Left kidney (tissue), 1 donor: ENCODE measurements at regions not wholly inside any gene's neighbourhood (a gene's known extent, or its start where the extent isn't known, plus 50 kb on each side); places are given as distances from the start of the nearest gene placed in this dataset.

Source experiments
- DNase-seq: peaks from one replicate; pipeline ENCODE4 v3.0.0-alpha.2; 2013

DNA sequence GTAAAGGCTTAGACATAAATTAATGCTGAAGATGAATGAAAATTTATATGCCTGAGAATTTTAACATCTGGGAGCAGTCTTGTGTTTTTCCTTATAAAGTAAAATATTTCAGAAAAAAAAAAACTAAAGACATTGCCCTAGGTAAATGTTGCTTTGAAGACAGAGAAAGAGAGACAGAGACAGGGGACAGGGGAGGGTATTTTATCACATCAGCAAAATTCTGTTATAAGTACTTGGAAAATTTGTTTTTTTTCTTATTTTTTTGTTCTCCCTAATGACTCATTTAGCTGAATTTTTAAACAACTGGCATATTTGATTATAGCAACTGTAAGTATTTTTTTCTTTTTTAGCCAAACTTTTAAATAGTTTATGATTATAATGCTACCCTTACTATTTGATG is 1540.6 kb upstream of the GBE1 start:
- DNase-seq, result no peak

DNA sequence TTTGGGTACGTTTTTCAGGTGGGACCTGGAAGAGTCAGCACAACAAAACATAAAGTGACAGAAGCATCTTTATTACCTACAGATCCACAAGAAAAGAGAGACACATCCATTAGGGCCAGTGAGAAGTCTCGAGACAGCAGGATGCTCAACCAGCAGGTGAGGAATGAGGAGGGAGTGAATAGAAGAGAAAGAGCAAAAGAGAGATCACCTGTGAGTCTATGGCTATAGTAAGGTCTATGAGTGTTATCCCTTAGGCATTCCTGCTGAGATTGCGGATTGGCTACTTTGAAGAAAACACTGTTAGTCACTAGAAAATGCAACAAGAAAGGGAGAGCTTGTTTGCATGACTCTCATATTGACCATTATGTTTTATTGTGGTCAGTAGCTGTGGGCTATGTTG is 1556.2 kb upstream of the GBE1 start:
- no peak for DNase-seq

DNA sequence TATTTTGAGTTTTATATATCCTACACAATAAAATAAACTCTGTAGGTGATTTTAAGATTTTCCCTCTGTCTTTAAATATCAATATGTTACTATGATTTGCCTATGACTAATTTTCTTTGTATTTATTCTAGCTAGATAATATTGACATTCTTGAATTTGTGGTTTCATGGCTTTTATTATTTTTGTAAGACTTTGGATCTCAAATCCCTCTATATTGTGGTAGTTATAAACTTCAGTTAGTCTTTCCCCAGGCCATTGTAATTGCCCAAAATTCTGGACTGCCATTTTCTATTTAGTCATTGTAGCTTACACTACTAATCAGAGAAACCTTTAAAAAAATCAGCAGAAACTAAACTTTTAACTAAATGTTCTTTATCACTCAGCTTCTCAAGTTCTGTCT is 1559.3 kb upstream of the GBE1 start:
- no peak for DNase-seq

DNA sequence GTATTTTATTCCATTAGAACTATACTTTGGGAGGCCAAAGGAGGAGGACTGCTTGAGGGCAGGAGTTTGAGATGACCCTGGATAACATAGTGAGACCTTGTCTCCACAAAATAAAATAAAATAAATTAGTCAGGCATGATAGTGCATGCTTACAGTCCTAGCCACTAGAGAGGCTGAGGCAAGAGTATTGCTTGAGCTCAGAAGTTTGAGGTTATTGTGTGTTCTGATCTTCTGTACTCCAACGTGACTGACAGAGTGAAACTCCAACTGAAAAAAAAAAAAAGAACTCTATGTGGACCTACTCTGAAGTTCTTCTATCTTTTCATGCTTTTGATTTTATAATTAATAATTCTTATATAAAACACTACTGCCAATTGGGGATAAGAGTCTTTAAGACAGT is 1560.0 kb upstream of the GBE1 start:
- no peak for DNase-seq

DNA sequence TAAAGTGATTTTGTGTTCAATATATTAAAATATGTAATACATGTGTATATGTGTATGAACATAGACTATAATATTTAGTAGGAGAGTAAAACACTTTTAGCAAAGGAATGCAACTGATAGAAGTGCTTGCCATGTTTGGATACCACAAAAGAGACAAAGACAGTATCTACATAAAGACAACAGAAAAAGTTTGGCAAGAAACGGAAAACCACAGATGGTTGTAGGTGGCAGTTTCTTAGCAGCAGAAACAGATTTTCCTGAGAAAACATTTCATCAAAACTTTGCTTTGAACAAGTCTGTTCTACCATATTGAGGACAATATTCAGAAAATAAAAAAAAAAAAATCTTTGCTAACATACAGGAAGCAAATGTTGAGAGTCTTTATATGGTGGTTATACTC is 1560.4 kb upstream of the GBE1 start:
- DNase-seq, result no peak

DNA sequence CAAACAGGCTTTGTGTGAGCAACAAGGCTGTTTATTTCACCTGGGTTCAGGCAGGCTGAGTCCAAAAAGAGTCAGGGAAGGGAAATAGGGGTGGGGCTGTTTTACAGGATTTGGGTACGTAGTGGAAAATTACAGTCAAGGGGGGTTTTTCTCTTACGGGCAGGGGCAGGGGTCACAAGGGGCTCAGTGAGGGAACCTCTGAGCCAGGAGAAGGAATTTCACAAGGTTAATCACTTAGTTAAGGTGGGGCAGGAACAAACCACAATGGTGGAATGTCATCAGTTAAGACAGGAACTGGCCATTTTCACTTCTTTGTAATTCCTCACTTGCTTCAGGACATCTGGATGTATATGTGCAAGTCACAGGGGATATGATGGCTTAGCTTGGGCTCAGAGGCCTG is 1592.8 kb upstream of the GBE1 start:
- DNase-seq, result no peak

DNA sequence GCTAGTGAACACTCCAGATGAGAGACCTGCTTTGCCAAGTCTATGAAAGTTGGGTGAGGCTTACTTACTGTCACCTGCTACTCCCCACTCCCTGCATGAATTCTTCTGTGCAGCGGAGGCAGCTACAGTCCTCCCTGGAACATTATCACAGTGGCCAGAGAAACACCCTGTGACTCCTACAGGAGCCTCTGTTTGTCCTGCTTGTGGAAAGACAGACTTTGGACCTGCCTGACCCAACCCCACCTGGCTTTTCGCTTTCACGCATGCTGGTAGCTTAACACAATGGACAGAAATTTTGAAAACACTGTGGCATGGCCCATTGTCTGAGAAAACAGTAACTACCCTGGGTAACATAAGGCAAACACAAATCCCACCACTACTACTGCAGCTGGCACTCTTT is 1565.5 kb upstream of the CADM2 start:
- no peak for DNase-seq

DNA sequence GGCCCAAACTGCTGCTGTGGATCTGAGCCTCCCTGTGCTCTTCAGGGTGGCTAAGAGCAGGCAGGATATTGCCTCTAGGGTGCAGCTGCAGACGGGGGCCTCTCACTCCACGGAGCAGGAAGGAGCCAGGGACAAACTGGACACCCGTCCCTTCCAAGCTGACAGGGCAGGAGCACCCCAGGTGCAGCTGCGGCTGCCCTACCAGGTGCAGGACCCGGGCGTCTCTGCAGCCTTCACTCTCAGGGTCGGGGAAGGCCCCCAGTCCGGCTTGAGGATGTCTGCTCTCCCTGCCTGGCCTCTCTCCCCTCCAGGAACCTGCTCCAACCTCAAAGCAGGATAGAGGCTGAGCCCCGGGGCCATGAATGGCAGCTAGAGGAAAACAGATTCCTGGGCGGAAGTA is 1554.9 kb upstream of the CADM2 start:
- no peak for DNase-seq

DNA sequence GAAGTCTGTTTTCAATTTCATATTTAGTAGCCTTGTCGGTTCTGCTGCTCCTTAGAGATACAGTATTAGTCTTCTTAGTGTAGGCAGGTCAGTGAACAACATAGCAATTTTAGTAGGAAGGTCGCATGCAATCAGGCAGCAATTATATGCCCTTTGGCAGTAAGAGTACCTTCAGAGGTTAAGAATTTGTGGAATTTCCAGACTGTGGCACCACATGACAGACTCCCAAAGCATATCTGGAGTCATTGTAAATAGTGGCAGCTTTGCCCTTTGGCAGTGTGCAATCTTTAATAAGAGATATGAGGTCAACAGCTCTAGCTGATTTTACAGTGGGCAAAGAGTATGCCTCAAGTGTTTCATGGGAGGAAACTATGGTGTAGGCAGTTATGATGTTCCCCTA is 1532.5 kb upstream of the CADM2 start:
- DNase-seq, result no peak

DNA sequence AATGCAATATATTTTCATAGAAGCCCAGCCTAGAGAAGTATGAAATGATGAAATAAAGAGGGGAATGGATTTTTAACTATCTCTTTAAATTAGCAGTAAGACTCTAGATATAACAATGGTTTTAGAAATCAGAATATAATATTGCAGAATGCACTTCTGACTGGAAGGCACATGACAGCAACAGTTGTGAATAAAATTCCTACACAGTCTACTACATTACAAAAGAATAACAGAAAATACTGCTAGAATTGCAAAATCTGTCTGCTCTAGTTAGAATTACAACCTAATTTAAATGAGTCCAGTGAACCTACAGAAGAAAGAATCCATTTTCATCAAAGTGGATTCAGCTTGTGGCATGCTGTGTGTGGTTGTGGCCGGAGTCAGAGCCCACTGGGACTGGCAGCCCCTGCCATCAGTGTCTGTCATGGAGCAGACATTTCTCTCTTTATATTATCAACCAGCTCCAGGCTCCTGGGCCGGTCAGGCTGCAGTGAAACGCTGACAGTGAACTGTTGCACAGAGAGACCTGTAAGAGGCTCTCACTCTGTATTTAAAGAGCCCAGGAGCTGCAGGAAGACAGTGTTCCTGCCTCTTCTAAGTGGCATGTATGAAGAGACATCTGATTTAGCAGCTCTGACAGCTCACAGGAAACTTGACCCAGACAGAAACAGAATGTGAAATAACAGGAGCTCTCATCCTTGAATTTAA is 1523.8 kb upstream of the CADM2 start:
- DNase-seq, result peak; percentile 31

DNA sequence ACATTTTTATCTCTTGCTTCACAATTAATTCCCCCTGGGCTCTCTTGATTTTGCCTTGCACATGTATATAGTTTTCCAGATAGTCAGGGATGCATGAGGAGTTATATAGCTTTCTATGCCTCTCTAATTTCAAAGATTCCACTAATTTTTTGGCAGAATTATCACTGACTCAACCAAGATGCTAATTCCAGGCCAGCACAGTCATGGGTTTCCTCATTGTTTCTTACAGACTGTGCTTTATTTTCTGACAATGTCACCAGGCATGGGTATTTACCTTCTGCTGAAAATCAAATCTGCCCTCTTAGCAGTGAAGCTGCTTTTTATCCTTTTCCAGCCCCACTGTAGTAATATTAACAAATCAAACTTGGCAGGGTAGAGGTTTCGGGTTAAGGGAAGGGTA is 1520.6 kb upstream of the CADM2 start:
- no peak for DNase-seq

DNA sequence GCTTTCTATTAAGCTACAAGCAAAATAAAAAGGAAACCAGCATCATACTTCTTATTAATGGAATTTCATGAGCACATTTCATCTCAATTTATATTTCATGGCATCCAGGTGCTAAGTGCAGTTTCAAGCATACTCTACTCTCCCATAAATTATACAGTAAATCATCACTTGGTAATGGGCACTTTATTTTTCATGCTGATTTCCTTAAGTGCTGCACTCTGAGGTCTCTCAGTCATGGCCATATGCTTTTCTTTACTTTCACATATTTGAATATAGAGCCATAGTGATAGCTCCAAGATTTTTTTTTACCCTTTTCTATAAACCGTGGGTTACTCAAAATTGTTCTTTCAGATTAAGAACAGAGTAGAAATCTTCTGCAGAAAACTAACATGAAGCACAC is 1505.7 kb upstream of the CADM2 start:
- DNase-seq, result no peak

DNA sequence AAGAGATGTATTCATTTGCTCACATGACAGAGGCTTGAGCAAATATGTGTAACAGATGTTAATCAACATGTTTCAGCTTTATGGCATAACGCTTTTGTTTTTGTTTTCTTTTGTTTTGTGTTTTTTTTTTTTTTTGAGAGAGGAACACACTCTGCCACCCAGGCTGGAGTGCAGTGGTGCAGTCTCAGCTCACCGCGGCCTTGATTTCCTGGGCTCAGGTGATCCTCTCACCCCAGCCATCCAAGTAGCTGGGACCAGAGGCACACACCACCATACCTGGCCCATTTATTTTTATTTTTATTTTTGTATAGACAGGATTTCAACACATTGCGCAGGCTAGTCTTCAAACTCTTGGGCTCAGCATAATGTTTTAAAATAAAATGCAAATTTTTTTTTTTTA is 1504.4 kb upstream of the CADM2 start:
- DNase-seq, result no peak

DNA sequence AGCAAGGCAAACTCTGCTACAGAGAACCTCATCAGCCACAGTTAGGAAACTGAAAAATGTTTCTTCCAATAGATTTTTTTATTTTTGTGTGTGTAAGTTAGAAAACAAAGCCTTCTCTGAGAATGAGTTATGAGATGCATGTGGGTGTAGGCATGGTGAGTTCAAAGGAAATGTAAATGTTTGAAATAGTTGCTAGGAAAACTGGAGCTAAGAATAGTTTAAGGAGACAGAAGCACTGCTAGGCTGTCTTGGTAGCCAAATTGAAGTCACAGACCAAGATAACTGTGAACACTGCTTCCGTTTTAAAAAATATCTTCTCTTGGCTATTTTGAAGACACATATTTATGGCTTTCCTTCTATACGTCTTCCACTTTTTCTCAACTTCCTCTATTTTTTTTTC is 1501.2 kb upstream of the CADM2 start:
- DNase-seq, result no peak

DNA sequence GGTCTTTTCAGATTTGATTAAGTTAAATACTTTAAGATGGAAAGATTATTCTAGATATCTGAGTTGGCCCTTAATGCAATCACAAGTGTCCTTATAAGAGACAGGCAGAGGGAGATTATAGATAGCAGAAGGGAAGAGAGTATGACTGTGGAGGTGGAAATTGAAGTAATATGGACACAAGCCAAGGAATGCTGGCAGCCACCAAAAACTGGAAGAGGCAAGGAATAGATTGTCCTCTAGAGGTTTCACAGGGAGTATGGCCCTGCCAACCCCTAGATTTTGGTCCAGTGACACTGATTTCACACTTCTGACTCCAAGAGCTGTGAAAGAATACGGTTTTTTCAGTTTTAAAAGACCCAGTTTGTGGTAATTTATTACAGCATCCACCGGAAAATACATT is 1498.7 kb upstream of the CADM2 start:
- no peak for DNase-seq

DNA sequence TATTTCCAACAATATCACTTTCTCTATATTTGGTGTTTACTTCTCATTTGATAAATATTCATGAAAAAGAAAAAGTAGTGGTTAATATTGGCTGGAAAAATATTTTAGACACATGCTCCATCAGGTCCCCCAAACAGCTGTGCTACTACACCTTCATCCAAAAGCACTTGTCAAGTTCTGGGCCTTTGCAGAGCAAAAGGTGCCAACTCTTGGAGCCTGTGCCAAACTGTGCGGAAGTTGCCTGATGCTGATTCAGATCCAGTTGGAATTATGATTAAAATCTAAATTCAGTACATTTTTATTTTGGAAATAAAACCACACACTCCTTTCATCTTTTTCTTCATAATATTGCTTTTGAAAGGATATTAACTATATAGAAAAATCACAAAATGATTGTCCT is 1497.4 kb upstream of the CADM2 start:
- no peak for DNase-seq

DNA sequence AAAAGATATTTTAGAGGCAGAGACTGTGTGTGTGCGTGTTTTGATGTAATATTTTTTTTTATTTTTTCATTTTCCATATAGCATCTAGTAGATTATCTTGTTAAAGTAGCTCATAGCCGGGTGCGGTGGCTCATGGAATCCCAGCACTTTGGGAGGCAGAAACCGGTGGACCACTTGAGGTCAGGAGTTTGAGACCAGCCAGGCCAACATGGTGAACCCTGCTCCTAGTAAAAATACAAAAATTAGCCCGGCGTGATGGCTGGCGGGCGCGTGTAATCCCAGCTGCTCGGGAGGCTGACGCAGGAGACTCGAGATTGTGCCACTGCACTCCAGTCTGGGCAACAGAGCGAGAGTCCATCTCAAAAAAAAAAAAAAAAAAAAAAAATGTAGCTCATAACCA is 1481.2 kb upstream of the CADM2 start:
- no peak for DNase-seq

DNA sequence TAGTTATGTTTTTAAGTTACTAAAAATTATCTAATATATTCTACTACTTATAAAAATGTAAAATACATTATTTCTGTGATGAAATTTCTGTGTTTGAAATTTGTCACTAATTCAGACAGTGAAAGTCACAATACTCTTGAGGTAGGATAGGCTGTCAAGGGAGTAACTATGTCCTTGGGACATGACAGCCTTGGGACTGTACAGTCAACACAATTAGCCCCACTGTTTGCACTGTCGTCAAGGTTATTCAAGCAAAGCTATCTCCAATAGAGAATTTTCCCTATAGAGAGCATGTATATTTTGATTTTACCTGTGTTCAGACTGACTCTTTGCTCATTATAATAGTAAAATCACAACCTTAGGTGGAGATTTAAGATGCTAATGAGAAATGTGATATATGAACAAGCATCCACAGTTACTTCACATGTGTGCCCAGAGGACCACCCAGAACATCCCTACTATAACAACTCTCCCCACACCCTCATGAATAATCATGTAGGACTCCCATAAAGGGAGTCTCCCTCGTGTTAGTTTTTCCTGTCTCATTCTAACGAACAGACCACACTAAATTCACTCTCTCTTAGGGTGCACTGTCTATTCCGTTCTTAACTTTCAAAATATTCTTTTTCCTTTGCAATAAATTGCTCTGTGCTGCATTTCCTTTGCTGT is 1476.3 kb upstream of the CADM2 start:
- DNase-seq, result no peak

DNA sequence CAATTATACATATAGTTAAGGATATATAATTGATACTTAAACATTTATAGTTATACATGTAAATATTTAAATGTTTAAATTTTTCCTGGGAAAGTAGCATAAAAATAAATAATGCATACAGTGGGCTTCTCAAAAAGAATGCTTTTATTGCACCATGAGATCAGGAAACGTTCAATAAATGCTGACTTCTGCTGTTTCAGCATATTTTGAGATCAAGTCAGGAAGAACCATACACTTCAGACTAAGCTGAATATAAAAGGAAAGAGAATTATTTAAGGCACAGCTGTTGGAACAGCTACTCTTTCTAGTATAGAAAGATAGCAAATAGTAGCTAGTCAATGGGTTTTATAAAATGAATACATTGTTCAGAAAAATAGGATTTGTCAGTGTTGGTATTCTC is 1462.3 kb upstream of the CADM2 start:
- DNase-seq, result no peak

DNA sequence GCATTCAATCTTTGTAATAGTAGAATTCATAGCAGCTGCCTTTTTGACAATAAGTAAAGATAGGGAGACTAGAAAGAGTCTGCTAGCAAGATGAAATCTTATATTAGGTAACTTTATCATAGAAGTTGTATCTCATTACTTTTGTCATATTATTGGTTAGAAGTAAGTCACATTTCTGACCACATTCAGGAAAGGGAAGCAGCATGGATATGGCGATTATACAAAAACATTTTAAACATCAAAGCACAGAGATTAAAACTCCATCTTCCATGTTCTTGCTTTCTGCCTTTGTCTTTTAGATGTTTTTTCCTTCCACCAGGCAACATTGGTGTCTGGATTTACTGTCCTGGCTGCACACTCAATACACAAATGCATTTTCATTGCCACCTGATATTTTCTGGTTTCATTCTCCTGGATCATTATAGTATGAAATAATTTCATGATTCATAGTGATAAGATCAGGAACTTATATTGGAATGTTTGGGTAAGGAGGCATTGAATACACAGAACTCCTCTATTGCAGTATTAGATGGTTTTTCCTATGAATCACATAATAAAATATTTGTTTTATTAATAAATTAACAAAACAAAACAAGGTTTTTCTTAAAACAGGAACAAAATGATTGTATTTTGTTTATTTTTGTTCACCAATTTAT is 1460.3 kb upstream of the CADM2 start:
- DNase-seq, result no peak

DNA sequence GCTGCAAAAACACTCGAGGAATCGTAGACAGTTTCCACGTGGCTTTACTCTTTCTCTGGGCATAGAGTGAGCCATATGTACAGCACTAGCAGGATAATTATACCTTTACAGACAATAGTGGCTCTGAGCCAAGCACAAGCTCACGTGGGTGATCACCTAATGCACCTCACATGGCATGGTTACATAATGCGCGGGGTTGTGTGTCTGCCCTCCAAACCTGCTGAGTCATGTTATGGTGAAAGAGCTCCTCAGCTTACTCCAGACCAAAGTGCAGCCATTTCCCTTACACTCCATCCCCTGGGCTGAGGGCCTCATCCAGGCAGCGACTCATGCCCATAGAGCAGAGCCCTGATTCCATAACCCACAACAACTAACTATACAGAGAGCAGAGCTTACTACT is 1458.4 kb upstream of the CADM2 start:
- DNase-seq, result no peak

DNA sequence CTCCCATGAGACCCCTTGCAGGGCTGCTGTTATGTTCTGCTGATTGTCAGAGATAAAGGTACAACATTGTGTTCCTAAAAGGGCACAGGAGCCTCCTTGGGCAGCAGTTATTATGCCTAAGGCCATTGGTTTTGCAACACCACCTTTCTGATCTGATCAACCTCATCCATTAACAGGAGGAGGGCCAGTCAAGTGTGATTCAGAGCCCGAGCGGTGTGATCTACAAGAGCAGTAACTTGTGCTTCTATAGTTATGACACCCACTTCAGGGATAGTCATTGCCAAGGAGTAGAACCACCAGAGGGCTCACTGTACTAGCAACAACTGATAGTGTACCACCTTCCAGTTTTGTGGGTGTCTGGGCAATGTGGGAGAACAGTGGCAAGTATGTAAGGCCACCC is 1457.9 kb upstream of the CADM2 start:
- no peak for DNase-seq

DNA sequence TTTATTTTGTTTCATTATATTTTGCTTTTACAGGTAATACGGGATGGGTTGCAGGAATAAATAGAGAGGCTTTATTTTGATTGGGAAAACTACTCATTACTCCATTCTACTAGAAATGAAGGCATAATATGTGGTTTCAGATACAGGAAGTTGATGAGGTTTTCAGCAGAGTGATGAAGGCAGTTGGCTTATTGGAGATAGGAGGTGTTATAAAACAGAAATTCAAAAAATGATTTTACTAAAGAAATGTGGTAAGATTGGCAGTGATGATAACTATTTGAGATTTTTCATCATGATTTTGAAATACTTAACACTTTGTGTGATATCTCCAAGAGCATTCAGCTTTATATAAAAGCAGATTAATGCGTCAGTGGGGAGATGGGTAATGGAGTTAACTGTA is 1445.7 kb upstream of the CADM2 start:
- DNase-seq, result no peak

DNA sequence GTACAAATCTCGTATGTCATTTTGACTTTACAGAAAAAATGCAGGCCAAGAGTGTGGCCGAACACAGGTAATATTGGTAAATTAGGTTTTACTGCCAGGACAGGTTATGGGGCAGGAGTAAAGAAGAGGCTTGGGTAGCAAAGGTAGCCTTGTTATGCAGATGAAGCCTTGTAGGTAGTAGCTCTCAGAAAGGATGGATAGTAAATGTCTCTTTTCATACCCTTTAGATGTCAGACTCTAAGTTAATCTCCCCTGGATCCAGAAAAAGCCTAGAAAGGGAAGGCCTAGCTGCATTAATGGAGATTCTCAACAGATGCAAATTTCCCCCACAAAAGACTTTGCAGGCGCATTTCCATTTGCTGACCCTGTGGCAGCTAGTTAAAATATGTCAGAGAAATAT is 1445.1 kb upstream of the CADM2 start:
- no peak for DNase-seq
